Kidney (tissue), 13 donors: ENCODE measurements at regions not wholly inside any gene's neighbourhood (a gene's known extent, or its start where the extent isn't known, plus 50 kb on each side); places are given as distances from the start of the nearest gene placed in this dataset.

Source experiments
- DNase-seq, 5 donors: peaks; one replicate each; pipeline ENCODE4 v3.0.0-alpha.2; 2013 to 2020
- FAIRE-seq: peaks from 2 replicates; lab custom pipeline; 2012; peaks lifted over from hg19 to GRCh38; lab: Jason Lieb, UNC
- H3K27ac ChIP-seq, 2 donors: one replicate each; pipeline ENCODE4 v1.7.0; 2013; ENCODE audit warnings: low read depth in 2 of 2, low read length in 2 of 2, inconsistent platforms in 1 of 2
- H3K27me3 ChIP-seq: one replicate; pipeline ENCODE4 v1.7.1; 2013; ENCODE audit warnings: low read length, inconsistent platforms; ENCODE audit not compliant: control insufficient read depth, insufficient read depth
- H3K36me3 ChIP-seq, 3 donors: one replicate each; pipeline versions ENCODE4 v1.7.0 to v1.7.1; 2013; ENCODE audit warnings: low read length in 3 of 3, control low read depth in 1 of 3, inconsistent platforms in 1 of 3; ENCODE audit not compliant: insufficient read depth in 3 of 3, control insufficient read depth in 2 of 3
- H3K4me1 ChIP-seq, 3 donors: one replicate each; pipeline versions ENCODE4 v1.7.0 to v1.7.1; 2013; ENCODE audit warnings: low read length in 3 of 3, inconsistent platforms in 1 of 3, low read depth in 1 of 3; ENCODE audit not compliant: control insufficient read depth in 2 of 3, insufficient read depth in 2 of 3
- H3K4me3 ChIP-seq, 3 donors: one replicate each; pipeline versions ENCODE4 v1.7.0 to v1.8.1; 2013; ENCODE audit warnings: low read length in 3 of 3, control low read depth in 1 of 3, inconsistent platforms in 1 of 3
- H3K9ac ChIP-seq, 3 donors: one replicate each; pipeline versions ENCODE4 v1.7.0 to v1.7.1; 2013; ENCODE audit warnings: low read length in 3 of 3, control low read depth in 1 of 3, inconsistent platforms in 1 of 3
- H3K9me3 ChIP-seq, 3 donors: one replicate each; pipeline versions ENCODE4 v1.7.0 to v1.7.1; 2013; ENCODE audit warnings: low read length in 3 of 3, control low read depth in 1 of 3, inconsistent platforms in 1 of 3; ENCODE audit not compliant: control insufficient read depth in 2 of 3, insufficient read depth in 1 of 3
- intact Hi-C: fragments of 100-400 bp; cut with DNase I; formaldehyde crosslinking; loops from one replicate; pipeline ENCODE4 v1.11.1; 2022
- TF ChIP-seq, protein P1 (sequence below): IDR thresholded peaks from 3 replicates; pipeline ENCODE4 v1.5.1; 2012; ENCODE audit warnings: mild to moderate bottlenecking, moderate library complexity, borderline replicate concordance; ENCODE audit not compliant: insufficient read depth; ENCODE audit errors: extremely low read depth
- donor health status: control.
- donor health status: control.
- donor health status: control.
- donor health status: control.
- donor health status: control.
- donor health status: DM: yes; HTN: yes; CAD: no.
- donor health status: Normal renal cell carcinoma (clear cell type).

DNA sequence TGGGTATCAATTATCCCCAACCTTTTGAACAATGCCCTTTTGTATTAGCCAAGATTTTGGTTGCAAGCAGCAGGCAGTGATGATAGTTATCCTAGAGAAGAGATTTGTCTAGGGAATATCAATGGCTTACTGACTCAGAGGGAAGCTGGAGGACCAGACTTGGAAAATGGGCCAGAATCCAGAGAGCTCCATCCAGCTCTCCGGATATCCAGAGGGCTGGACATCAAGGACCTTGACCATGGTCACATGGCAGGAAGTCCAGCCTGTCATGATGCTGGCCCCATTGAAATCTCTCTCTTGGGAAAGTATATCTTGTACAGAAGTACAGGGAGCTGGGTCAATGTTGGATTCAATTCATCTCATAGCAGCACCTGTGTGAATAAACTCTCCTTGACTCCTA is 148.5 kb upstream of the PDZRN3 start:
- no peaks in the 10 kb centered on the region for H3K9me3 ChIP-seq
- no peak for FAIRE-seq
- no peak overlapping the region for H3K4me3 ChIP-seq
- no peaks in the 10 kb centered on the region for H3K36me3 ChIP-seq
- intact Hi-C loops = no loop called here
- H3K27me3 ChIP-seq = no peaks in the 10 kb centered on the region
- DNase-seq = peak in 1 of 5 donors; percentile 13
- no peak overlapping the region for H3K9ac ChIP-seq
- no peaks in the 10 kb centered on the region for H3K4me1 ChIP-seq
- no peak overlapping the region for H3K27ac ChIP-seq
- TF ChIP-seq, protein P1, sequence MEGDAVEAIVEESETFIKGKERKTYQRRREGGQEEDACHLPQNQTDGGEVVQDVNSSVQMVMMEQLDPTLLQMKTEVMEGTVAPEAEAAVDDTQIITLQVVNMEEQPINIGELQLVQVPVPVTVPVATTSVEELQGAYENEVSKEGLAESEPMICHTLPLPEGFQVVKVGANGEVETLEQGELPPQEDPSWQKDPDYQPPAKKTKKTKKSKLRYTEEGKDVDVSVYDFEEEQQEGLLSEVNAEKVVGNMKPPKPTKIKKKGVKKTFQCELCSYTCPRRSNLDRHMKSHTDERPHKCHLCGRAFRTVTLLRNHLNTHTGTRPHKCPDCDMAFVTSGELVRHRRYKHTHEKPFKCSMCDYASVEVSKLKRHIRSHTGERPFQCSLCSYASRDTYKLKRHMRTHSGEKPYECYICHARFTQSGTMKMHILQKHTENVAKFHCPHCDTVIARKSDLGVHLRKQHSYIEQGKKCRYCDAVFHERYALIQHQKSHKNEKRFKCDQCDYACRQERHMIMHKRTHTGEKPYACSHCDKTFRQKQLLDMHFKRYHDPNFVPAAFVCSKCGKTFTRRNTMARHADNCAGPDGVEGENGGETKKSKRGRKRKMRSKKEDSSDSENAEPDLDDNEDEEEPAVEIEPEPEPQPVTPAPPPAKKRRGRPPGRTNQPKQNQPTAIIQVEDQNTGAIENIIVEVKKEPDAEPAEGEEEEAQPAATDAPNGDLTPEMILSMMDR = no peak

GRCh38 chr3:73772076-73772886 is 147.5 kb upstream of the PDZRN3 start:
- Histone ChIP-seq H3K4me3 (no peak overlapping the region), H3K27me3 (no peaks in the 10 kb centered on the region), H3K9me3 (no peaks in the 10 kb centered on the region), H3K9ac (no peak overlapping the region), H3K4me1 (no peaks in the 10 kb centered on the region), H3K27ac (no peak overlapping the region), H3K36me3 (no peaks in the 10 kb centered on the region)
- DNase-seq (peak in 1 of 5 donors; percentile 40), FAIRE-seq (no peak)
- TF ChIP-seq, protein P1 = no peak
- intact Hi-C loops = no loop called here

GRCh38 chr3:73768524-73769308 is 144.0 kb upstream of the PDZRN3 start:
- no peak overlapping the region for H3K9ac ChIP-seq
- no peaks in the 10 kb centered on the region for H3K9me3 ChIP-seq
- no peak overlapping the region for H3K4me3 ChIP-seq
- no peak for DNase-seq
- FAIRE-seq = peak; percentile 62
- intact Hi-C loops = no loop called here
- H3K4me1 ChIP-seq = no peaks in the 10 kb centered on the region
- H3K27me3 ChIP-seq = no peaks in the 10 kb centered on the region
- no peaks in the 10 kb centered on the region for H3K36me3 ChIP-seq
- H3K27ac ChIP-seq = no peak overlapping the region
- TF ChIP-seq, protein P1 = peak; percentile 20
